Erythroblast (primary cell): ENCODE measurements at regions not wholly inside any gene's neighbourhood (a gene's known extent, or its start where the extent isn't known, plus 50 kb on each side); places are given as distances from the start of the nearest gene placed in this dataset.
"Not testable (repeated sequence)": the region's sequence is repeated elsewhere in the genome, so short reads cannot be mapped to it uniquely, and the experiment has no call there.

Experiments
- DNase-seq, 2 experiments: peaks; one replicate each; lab custom pipeline; 2025; lab: John Stamatoyannopoulos, UW
- GATA1 ChIP-seq: IDR thresholded peaks from 2 replicates; pipeline ENCODE4 v1.6.1; 2011; ENCODE audit warnings: low read depth, mild to moderate bottlenecking, control low read depth, low read length, moderate library complexity
- POLR2A ChIP-seq: IDR thresholded peaks from 2 replicates; pipeline ENCODE4 v1.6.1; 2011; ENCODE audit warnings: mild to moderate bottlenecking, low read length

GRCh38 chr1:228879164-228879563 is 143.9 kb downstream of the RHOU start:
- TF ChIP-seq POLR2A = no peak
- TF ChIP-seq GATA1 = no peak
- no peak for DNase-seq

GRCh38 chr1:228882041-228882770 is 146.9 kb downstream of the RHOU start:
- TF ChIP-seq POLR2A = no peak
- no peak for TF ChIP-seq GATA1

GRCh38 chr1:228882771-228883450 is 147.6 kb downstream of the RHOU start:
- TF ChIP-seq GATA1 = no peak
- no peak for TF ChIP-seq POLR2A
- DNase-seq = no peak

More at GRCh38 chr1:228882041-228882770, 146.9 kb downstream of the RHOU start:
- no peak for DNase-seq

DNA sequence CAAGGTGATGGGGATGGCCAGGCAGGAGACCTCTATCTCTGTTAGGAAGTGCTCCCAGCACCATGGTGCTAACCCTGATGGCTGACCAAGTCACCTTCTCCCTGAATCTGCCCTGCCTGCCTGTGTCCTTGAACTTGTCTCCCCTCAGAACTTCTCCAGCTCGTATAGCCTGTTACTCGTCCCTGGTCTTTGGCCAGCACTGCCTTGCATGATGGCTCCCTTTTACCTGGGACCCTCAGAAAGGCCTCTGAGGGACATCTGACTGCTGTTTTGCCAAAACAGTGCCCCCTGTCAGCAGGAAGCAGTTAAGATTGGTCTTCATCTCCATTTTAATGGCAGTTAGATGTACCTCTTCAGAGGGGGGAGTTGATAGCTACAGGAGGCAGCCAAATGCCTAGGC is 148.3 kb downstream of the RHOU start:
- no peak for DNase-seq
- TF ChIP-seq POLR2A = no peak
- TF ChIP-seq GATA1 = no peak

GRCh38 chr1:228884196-228884595 is 148.9 kb downstream of the RHOU start:
- no peak for DNase-seq
- TF ChIP-seq GATA1 (no peak), POLR2A (no peak)

GRCh38 chr1:228884615-228885566 is 149.6 kb downstream of the RHOU start:
- DNase-seq = no peak
- TF ChIP-seq POLR2A (no peak), GATA1 (no peak)

- TF ChIP-seq POLR2A (no peak), GATA1 (no peak)
- no peak for DNase-seq
Observed at GRCh38 chr1:228885845-228886244, 150.6 kb downstream of the RHOU start.

- TF ChIP-seq GATA1 (no peak), POLR2A (no peak)
- DNase-seq = no peak
Observed at GRCh38 chr1:228887101-228887500, 151.8 kb downstream of the RHOU start.

- no peak for DNase-seq
Observed at GRCh38 chr1:228887960-228888359, 152.7 kb downstream of the RHOU start.

DNA sequence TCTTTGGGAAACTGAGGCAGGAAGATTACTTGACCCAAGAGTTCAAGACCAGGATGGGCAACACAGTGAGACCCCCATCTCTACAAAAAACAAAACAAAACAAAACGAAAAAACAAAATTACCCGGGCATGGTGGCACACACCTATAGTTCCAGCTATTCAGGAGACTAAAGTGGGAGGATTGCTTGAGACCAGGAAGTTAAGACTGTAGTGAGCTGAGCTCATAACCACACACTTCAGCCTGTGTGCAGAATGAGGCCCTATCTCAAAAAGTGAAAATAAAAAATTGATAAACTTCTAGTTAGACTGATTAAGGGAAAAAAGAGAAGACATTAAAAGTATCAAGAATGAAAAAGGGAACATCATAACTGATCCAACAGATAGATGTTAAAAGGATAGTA is 154.0 kb downstream of the RHOU start:
- no peak for DNase-seq
- no peak for TF ChIP-seq POLR2A
- TF ChIP-seq GATA1 = no peak

More at GRCh38 chr1:228887960-228888359, 152.7 kb downstream of the RHOU start:
- TF ChIP-seq POLR2A (no peak), GATA1 (no peak)

DNA sequence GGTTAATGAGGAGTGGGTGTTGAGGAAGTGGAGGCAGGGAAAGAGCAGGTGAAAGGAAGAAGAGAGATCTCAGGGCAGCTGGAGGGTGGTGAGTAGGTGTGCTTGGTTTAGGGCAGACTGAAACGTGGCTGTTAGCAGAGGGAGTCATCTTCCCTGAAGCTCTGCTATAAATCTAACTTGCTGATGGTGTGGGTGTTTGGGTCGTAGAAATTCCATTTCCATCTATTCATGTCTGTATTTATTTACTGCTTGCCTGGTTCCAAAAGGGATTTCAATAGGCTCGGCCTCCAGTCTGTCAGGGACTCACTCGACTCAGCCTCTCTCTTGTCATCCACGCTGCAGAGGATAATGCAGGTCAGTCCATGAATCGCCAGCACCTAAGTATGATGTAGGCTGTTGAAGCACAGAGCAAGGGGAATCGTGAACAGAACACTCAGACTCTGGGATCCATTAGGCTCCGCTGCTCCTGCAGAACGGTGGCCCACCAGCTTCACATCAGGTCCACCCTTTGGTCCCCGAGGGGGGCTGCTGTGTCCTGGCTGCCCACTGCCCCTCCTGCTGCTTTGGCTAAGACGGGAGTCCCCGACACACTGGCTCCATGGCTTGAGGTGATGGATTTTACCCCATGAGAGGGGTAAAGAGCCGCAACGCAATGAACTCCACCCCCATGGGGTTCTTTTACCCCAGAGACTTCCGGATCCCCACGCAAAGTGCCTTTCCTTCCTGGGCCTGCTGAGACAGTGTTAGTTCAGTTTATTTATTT is 156.2 kb downstream of the RHOU start:
- DNase-seq = no peak
- TF ChIP-seq POLR2A (no peak), GATA1 (no peak)

- not testable (repeated sequence) for DNase-seq
Observed at GRCh38 chr1:228892200-228892599, 156.9 kb downstream of the RHOU start.

- no peak for TF ChIP-seq GATA1
- TF ChIP-seq POLR2A = no peak
- no peak for DNase-seq
Observed at GRCh38 chr1:228894442-228894989, 159.2 kb downstream of the RHOU start.
